IPS-18c (cell line): ENCODE measurements at regions not wholly inside any gene's neighbourhood (a gene's known extent, or its start where the extent isn't known, plus 50 kb on each side); places are given as distances from the start of the nearest gene placed in this dataset.

ENCODE experiments used
- H3K4me3 ChIP-seq: 2 replicates; pipeline ENCODE4 v1.7.0; 2013; ENCODE audit warnings: low read depth, mild to moderate bottlenecking, low read length, moderate library complexity; ENCODE audit not compliant: insufficient read depth
- H3K9me3 ChIP-seq: one replicate; pipeline ENCODE4 v1.6.1; 2013; ENCODE audit warnings: mild to moderate bottlenecking, low read length, moderate library complexity; ENCODE audit not compliant: control insufficient read depth, insufficient read depth

GRCh38 chr7:113460067-113460466 lies 341.7 kb upstream of the SMIM30 start:
- H3K9me3 ChIP-seq: no peaks in the 10 kb centered on the region
- H3K4me3 ChIP-seq: no peak overlapping the region

- H3K9me3 ChIP-seq: no peaks in the 10 kb centered on the region
- H3K4me3 ChIP-seq: no peak overlapping the region
Observed at GRCh38 chr7:113456533-113456932, 338.2 kb upstream of the SMIM30 start.

- H3K9me3 ChIP-seq: no peaks in the 10 kb centered on the region
- H3K4me3 ChIP-seq: no peak overlapping the region
Observed at GRCh38 chr7:113454597-113455169, 336.3 kb upstream of the SMIM30 start.

- no peak overlapping the region for H3K4me3 ChIP-seq
- no peaks in the 10 kb centered on the region for H3K9me3 ChIP-seq
Observed at GRCh38 chr7:113452245-113452644, 333.9 kb upstream of the SMIM30 start.

- Histone ChIP-seq H3K9me3 (no peaks in the 10 kb centered on the region), H3K4me3 (no peak overlapping the region)
Observed at GRCh38 chr7:113446791-113447190, 328.4 kb upstream of the SMIM30 start.

- no peaks in the 10 kb centered on the region for H3K9me3 ChIP-seq
- H3K4me3 ChIP-seq: no peak overlapping the region
Observed at GRCh38 chr7:113446391-113446790, 328.0 kb upstream of the SMIM30 start.

GRCh38 chr7:113444261-113444660 lies 325.9 kb upstream of the SMIM30 start:
- H3K4me3 ChIP-seq: no peak overlapping the region
- H3K9me3 ChIP-seq: no peaks in the 10 kb centered on the region

GRCh38 chr7:113440173-113440572 lies 321.8 kb upstream of the SMIM30 start:
- Histone ChIP-seq H3K9me3 (no peaks in the 10 kb centered on the region), H3K4me3 (no peak overlapping the region)

- Histone ChIP-seq H3K9me3 (no peaks in the 10 kb centered on the region), H3K4me3 (no peak overlapping the region)
Observed at GRCh38 chr7:113431406-113431805, 313.1 kb upstream of the SMIM30 start.

GRCh38 chr7:113424185-113424817 lies 305.9 kb upstream of the SMIM30 start:
- Histone ChIP-seq H3K4me3 (no peak overlapping the region), H3K9me3 (no peaks in the 10 kb centered on the region)

- Histone ChIP-seq H3K4me3 (no peak overlapping the region), H3K9me3 (no peaks in the 10 kb centered on the region)
Observed at GRCh38 chr7:113421696-113422330, 303.5 kb upstream of the SMIM30 start.

- no peaks in the 10 kb centered on the region for H3K9me3 ChIP-seq
- no peak overlapping the region for H3K4me3 ChIP-seq
Observed at GRCh38 chr7:113414401-113415035, 296.2 kb upstream of the SMIM30 start.

GRCh38 chr7:113412410-113412809 lies 294.1 kb upstream of the SMIM30 start:
- Histone ChIP-seq H3K4me3 (no peak overlapping the region), H3K9me3 (no peaks in the 10 kb centered on the region)

- Histone ChIP-seq H3K4me3 (no peak overlapping the region), H3K9me3 (no peaks in the 10 kb centered on the region)
Observed at GRCh38 chr7:113410796-113411195, 292.4 kb upstream of the SMIM30 start.

GRCh38 chr7:113408999-113409398 lies 290.6 kb upstream of the SMIM30 start:
- H3K4me3 ChIP-seq: no peak overlapping the region

GRCh38 chr7:113405296-113406056 lies 287.1 kb upstream of the SMIM30 start:
- Histone ChIP-seq H3K9me3 (no peaks in the 10 kb centered on the region), H3K4me3 (no peak overlapping the region)

More at GRCh38 chr7:113408999-113409398, 290.6 kb upstream of the SMIM30 start:
- H3K9me3 ChIP-seq: no peaks in the 10 kb centered on the region

GRCh38 chr7:113404245-113404644 lies 285.9 kb upstream of the SMIM30 start:
- H3K9me3 ChIP-seq: no peaks in the 10 kb centered on the region
- H3K4me3 ChIP-seq: no peak overlapping the region
